Activated CD4-positive, alpha-beta T cell treated with anti-CD3 and anti-CD28 coated beads for 4 hours (primary cell): ENCODE measurements at regions not wholly inside any gene's neighbourhood (a gene's known extent, or its start where the extent isn't known, plus 50 kb on each side); places are given as distances from the start of the nearest gene placed in this dataset.
"Not testable (repeated sequence)": the region's sequence is repeated elsewhere in the genome, so short reads cannot be mapped to it uniquely, and the experiment has no call there.

ENCODE experiments used
- DNase-seq, 2 donors: peaks; one replicate each; pipeline ENCODE4 v3.0.0-alpha.2; 2020

DNA sequence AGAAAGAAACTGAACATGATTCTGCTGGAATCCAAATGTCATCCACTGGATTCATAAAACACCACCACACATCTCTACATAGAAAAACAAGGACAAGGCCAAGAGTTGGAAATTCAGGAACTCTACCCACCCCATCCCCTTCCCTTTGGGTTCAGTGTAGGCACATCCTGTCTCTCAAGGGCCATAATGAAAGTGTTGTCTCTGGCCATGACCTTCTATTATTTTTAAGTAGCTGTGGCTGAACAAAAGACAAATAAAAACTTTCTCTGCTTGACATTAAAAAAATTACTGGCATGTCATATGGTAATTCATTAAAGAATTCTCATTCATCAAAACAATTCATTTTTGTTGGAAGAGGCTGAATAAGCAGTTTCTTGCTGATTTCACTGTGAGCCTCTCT lies 54.9 kb upstream of the ZBTB18 start:
- DNase-seq = no peak

DNA sequence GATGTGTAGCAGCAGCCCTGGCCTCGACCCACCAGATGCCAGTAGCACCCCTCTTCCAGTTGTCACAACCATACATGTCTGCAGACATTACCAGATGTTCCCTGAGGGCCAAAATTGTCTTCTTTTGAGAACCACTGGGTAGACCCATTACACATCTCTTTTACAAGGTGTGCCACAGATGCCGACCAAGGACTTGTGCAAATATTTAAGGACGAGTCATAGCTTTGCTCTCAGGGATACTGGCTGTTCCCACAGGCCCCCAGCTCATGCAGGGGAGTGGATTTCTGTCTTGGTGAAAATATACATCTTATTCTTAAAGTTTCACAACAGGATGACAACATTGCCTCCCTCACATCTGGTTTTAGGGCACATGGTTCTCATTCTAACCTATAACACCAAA lies 59.4 kb upstream of the ZBTB18 start:
- DNase-seq = no peak

DNA sequence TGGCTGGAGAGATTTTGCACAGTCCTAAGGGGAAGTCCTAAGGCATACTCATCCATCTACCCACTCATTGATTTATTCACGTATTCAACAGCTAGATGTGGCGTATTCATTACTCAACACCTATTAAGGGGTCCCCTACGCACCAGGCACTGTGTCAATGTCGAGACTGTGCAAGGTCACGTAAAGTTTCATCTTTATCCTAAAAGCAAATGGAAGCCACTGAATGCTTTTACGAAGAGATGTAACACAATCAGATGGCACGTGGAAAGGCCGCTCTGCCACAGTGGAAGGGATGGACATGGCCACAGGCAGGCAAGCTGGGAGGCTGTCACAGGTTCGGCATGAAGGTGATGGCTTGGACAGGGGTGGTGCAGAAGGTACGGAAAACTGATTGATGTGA lies 66.3 kb upstream of the ZBTB18 start:
- no peak for DNase-seq

DNA sequence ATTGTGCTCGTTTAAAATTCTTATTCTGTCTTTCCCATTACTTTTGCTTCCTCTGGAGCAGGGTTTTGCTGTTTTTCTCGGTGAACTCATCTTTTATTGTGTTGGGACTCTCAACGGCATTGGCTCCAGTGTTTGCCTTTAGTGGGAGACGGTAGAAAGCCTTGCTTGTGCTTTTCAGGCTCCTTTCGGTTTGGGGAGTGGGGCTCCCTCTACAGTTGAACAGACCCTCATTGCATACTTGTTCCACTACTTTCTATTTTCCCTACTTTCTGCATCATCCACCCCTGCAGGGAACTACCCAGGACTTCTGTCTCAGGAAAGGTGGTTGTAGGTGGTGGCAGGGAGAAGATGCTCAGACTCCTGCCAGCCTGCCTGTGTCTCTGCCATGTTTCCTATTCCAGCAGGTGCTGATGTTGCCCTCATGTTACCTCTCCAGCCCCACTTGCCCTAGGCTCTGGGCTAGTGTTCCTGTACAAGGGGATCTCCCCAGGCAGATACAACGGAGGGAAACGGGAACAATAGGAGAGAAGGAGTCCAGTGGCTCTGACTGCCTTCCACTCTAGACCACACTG lies 68.5 kb upstream of the ZBTB18 start:
- DNase-seq = no peak

DNA sequence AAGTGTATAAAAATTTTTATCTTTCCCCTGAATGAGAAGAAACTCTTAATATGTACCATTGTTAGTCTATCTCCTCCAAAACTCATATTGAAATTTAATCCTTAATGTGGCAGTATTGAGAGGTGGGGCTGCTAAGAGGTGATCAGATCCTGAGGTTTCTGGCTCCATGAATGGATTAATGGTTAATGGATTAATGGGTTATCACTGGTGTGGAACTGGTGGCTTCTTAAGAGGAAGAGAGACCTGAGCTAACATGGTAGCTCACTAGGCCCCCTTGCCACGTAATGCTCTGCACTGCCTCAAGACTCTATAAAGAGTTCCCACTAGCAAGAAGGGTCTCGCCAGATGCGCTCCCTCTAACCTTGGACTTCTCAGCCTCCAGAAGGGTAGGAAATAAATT lies 70.6 kb upstream of the ZBTB18 start:
- no peak for DNase-seq

DNA sequence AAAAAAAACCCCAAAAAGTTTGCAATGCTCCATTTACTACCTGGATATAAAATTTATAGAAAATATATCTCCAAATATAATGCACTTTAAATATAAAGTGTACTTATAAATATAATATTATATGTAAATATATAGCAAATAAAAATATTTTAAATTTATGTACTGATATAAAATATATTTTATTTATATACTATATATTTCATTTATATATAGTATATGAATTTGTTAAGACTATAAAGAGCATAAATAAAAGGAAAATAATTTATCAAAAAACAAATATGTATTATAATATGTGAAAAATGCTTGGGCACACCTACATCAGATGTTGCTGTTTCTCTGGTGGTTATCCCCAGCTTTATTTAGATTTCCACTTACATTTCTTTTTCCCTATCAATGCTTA lies 71.0 kb upstream of the ZBTB18 start:
- DNase-seq = no peak

DNA sequence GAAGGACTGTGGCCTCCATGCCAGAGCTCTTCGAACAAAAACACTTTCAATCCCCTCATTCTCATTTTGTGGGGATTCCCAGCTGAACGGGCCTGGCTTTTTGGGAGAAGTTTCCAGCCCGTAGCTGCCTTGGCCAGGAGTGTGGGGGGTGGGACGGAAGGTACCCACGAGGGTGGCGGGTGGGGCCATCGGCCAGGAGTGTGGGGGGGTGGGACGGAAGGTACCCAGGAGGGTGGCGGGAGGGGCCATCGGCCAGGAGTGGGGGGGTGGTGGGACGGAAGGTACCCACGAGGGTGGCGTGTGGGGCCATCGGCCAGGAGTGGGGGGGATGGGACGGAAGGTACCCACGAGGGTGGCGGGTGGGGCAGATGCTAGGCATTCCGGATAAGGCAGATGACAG lies 71.7 kb upstream of the ZBTB18 start:
- DNase-seq = no peak

DNA sequence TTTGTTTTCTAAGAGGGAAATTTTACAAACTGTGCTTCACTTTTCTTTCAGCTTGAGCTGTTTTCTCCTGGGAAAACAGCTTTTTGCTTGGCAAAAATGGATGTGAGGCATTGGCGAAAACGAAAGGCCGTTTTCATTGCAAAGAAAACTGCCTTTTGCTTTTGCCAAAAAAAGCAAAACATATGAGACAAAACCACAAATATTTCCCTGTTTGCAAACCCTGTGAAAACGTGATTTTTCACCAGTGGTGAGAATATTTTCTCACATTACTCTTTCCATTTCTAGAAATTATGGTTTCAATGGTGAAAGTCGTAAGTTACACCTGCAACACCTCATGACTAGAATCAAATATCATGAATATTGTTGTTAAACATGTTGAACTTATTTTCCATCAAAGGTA lies 74.0 kb upstream of the ZBTB18 start:
- DNase-seq = no peak

DNA sequence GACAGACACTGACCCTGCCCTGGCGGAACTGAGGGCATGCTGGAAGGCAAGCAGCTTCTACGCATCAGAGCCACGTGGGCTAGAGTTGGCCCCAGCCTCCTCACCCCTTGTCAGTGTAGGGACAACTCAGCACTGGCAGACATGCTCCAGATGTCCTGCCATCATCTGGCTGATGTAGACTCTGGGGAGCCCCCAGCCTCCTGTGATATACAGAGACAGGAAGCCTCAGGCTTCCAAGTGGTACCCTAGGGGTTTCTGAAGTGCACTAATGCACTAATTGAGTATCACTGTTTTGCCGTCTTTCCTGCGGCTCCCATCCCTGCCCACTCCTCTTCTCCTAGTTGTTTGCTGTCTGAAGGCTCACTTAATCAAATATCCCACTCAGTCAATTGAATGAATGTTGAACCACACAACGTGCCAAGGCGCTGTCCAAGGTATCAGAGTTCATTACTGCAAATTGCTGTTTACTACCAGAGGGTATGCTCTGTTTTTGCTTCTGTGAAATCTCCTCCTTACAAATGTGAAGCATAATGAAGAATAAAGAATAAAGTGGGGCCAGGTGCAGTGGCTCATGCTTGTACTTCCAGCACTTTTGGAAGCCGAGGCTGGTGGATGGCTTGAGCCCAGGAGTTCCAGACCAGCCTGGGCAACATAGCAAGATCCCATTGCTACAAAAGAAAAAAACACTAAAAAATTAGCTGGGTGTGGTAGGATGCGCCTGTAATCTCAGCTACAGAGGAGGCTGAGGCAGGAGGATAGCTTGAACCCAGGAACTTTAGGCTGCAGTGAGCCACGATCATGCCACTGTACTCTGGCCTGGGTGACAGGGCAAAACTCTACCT lies 76.4 kb upstream of the ZBTB18 start:
- DNase-seq = no peak

DNA sequence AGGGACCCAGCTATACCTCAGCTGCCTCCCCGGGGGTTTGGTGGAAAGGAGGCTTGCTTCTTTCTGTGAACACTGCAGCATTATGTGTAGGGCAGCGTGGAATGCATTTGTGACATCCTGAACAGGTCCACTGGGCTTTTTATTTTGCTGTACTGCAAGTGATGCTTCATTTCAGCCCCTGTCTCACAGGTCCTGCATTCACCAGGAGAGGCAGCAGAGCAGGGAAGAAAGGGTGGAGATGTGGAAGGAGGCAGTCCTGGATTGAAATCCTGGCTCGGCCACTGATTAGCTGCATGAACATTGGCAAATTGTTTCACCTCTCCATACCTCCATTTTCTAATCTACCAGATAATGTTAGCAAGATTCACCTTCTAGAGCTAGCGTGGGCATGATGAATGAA lies 77.9 kb upstream of the ZBTB18 start:
- no peak for DNase-seq

DNA sequence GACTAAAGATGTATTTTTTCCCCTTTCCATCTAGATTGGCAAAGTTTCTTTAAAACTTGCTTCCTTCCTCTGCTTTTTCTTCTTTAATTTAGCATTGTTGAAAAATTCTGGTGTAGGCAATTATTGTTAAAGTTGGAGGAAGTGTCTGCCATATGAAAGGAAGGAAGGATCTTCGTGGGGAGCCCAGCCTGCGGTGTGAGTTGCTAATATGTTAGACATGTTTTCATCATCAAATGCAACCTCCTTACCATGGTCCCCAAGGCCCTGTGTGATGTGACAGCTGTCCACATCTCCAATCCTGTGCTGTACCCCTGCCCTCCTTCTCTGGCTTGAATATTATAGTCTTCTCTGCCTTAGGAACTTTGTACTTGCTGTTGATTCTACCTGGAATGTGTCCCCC lies 81.0 kb upstream of the ZBTB18 start:
- no peak for DNase-seq

DNA sequence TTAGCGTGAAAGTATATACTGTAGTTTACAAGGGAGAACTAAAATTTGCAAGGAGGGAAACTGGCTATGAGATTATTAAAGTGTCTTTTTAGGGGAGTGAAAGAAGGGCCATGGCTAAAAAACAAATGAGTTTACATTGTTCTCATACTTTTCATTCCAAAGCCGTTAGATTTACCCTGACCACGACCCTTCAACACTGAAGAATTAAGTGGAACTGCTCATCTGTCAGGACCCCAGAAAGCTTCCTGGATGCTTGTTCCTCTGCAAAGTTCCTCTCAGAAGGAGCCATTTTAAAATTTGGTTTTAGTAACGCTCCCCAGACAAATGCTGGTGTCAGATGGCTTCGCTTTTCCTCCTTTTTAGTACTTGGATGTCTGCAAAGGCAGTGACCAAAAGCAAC lies 82.7 kb upstream of the ZBTB18 start:
- no peak for DNase-seq

DNA sequence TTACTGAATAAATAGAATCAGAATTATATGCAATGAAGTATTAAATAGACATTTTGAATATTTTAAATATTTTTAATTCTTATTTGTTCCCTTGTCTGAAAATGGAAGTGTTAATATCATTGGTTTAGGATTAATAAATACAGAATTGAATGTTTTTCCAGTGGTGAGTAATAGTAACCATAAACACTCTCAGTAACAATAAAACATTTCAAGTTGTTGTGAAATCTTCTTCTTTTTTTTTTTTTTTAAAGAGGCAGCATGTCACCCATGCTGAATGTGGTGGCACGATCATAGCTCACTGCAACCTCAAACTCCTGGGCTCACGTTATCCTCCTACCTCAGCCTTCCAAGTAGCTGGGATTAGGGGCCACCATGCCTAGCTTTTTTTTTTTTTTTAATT lies 86.2 kb upstream of the ZBTB18 start:
- no peak for DNase-seq

DNA sequence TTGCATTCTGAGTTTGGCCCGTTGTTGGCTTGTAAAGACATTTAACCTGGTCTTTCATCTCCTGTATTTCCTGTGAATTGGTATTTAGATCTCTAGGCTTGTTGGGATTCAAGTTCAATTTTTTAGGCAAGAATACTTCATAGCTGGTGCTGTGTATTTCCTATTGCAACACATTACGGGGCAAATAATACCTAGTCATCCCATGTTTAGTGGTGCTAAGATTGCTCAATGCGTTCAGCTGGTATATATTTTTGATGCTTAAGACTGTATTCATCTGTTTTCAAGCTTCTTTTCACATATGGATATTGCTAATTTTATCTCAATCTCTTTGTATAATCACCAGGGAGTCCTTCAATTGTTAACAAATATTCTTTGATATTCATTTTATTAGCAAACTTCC lies 87.5 kb upstream of the ZBTB18 start:
- DNase-seq = no peak

DNA sequence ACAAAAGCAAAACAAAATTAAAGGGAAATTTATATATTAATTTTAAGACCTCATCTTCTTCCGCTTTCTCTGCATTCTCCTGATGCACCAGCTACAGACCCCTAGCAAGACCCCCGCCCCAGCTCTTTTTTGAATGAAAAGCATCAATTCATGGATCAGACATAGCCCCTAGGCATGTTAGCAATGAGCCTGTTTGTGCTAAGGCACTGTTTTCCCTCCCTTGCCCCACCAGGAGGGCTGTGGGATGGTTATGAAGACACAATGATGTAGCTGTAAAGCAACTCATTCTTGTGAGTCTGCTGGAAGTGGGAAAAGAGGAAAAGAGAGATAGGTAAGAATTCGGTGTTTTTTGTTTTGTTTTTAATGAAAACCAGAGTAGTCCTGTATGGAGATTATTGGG lies 88.5 kb upstream of the ZBTB18 start:
- DNase-seq = no peak

DNA sequence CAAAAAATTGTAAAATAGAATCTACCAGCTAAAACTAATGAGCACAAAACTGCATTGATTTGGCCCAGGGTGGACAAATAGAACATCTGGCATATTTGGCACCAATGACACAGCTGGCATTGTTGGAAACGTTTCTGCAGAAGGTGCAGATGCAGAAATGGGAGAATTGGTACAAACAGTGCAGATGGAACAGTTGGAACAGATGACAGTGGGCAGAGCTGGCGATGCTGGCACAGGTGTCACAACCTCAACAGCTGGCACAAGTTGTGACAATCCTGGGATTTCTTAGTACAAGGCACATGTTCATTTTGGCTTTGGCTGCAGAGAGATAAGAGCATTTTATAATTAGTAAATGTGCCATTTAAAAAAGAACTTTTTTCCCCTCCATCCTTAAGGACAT lies 91.1 kb upstream of the ZBTB18 start:
- no peak for DNase-seq

DNA sequence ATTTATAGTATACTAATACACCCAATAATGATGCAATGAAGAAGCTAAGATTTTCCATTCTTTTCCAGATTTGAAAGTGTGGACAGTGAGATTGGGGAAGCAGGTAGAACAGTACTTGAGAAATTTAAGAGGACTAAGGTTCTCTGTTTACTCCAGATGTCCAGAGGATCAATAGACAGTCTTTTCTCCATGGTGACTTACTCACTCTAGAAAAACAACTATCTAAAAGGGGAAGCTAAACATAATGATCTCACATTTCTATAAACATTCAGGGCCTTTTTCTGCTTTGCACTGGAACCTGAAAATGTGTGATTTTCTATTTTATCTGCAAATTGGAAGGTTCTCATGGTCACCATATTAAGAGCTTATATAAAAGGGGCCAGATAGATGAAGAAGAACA lies 93.9 kb upstream of the ZBTB18 start:
- no peak for DNase-seq

DNA sequence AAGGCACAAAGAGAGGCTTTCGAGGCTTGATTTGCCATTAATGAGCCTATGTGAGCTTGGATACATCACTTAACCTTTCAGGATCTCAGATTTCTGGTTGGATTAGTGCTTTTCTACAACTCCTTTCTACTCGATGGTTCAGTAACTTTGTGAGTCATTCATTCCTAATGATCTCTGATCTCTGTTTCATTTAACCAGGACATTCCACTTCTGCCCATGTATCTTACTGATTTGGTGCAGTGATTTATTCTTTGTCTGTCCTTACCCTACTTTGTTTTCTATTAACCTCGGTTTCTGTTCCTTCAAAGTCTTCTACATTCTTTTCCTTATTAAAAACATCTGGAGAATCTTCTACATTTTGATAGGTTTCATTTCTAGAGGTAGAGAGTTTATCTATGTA lies 94.6 kb upstream of the ZBTB18 start:
- DNase-seq = no peak

DNA sequence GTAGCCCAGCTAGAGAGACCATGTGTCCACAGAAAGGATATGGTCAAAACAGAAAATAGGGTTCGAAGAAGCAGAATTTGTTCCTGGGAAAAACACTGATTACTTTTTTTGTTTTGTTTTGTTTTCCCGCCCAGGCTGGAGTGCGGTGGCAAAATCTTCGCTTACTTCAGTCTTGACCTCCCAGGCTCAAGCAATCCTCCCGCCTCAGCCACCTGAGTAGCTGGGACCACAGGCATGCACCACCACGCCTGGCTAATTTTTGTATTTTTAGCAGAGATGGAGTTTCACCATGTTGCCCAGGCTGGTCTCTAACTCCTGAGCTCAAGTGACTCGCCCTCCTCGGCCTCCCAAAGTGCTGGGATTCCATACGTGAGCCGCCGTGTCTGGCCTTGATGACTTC lies 99.9 kb upstream of the ZBTB18 start:
- not testable (repeated sequence) for DNase-seq

DNA sequence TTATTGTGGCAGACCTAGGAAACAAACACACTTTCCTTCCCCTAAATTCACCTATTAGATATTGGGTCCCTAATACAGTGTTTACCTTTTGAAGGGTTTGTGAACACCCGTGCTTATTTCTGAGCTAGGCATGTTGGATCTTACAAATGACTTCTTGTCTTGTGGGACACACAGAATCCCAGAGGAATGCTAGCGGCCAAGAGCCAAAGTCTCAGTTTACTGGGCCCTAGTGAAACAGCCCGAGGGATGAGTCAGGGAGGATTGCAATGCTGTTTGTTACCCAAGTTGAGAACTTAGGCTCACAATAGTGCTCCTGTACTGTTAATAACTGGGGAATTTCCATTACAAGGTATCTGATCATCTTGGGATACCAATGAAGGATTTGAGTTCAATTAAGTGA lies 100.1 kb upstream of the AKT3 start:
- no peak for DNase-seq

DNA sequence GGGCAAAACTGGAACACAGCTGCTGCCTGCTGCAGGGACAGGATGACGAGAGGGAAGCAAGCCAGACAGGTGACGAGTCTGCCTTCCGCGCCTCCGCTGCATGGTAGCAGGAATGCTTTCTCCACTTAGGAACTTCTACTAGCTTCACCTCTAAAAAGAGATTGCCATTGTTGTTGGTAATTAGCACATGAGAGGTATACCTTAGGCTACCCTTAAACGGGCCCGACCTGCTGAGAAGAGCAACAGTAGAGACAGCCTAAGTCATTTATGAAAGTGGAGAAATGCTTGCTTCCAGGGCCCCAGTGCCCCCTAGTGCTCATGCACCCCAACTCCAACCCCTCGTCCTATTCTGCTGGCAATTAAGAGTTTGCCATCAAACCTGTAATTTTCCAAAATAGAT lies 96.9 kb upstream of the AKT3 start:
- peak; percentile 16 to 47 for DNase-seq

DNA sequence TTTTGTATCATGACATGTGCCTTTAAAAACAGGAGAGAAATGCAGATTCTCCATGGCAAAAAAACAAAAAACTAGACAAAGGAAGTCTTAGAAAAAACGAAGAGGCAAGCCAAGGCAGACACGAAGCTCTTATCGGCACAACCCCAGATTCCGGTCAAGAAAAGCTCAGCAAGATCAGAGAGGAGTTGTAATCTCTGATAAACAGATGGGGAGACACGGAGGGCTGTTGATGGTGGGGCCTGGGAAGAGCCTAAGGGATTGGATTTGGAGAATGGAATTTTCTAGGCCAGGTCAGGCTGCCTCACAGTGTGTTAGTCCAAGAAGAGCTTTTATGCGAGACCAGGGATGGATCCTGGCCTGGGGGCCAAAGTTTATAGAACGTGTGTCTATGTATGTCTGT lies 96.2 kb upstream of the AKT3 start:
- DNase-seq = no peak

DNA sequence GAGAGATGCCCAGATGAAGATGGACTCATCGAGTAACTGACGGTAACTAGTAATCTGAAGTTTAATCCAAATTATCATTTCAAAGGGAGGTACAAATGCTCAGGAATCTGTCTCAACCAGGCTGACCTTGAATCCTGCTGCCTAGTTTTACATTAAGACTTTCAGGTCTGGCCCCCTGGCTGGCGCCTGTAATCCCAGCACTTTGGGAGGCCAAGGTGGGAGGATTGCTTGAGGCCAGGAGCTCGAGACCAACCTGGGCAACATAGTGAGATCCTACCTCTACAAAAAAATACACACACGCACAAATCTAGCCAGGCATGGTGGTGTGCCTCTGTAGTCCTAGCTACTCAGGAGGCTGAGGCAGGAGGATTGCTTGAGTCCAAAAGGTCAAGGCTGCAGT lies 95.7 kb upstream of the AKT3 start:
- no peak for DNase-seq

DNA sequence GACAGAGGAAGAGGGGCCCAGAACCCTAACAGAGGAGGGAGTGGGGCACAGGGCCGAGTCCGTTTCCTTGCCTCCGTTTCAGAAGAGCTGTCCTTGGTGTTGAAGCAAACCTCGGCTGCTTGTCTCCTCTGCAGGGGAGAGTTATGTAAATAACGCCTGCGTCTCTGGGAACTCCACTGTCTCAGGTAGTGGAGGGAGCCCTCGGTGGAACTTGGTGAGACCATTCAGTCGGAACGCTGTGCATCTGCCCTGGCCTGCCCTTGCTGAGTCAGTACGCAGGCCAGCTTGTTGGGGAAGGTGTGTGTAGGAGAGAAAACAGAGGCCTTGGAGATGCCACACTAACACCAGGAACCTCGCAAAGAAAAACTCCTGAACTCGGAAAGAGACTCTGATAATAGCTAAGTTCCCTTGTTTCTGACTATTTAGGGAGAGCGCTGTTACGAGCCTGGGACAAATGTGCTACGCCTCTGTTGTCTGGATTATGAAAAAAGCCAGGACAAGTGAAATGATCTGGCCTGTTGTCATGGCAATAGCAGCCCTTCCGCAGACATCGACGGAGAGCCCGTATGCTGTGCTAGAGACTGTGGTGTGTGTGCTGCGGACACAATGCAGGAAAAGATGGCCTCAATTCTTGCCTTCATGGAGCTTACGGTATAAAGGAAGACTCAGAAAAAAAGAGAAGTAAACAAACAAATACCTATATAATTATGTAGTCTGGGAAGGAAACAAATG lies 94.6 kb upstream of the AKT3 start:
- no peak for DNase-seq
